IMR-90 (cell line): ENCODE measurements at regions not wholly inside any gene's neighbourhood (a gene's known extent, or its start where the extent isn't known, plus 50 kb on each side); places are given as distances from the start of the nearest gene placed in this dataset.

Experiments used
- ATAC-seq: fragments of 200-7000 bp; cut with Tn5 transposase; 2 replicates; pipeline ENCODE4 v1.9.1; 2020; ENCODE audit warnings: low read depth, mild to moderate bottlenecking, moderate library complexity
- BruUV-seq: library from RNA; stranded (reverse); fragments of 400-500 nt; replicated peaks from 2 replicates; lab custom pipeline; 2021; lab: Mats Ljungman, UMichigan
- CTCF ChIA-PET: fragments of 300-600 bp; formaldehyde crosslinking; extraction: SDS; loops from one replicate; lab custom pipeline; 2021; ENCODE audit warnings: antibody characterized with exemption; lab: Yijun Ruan, JAX
- POLR2A ChIA-PET: fragments of 300-600 bp; sonication (Branson Sonifier 250); formaldehyde crosslinking; loops from one replicate; lab custom pipeline; 2022; ENCODE audit warnings: antibody characterized with exemption; ENCODE audit not compliant: unreplicated experiment; lab: Charles Lee
- DNase-seq: peaks from one replicate; pipeline ENCODE4 v3.0.0; 2013
- H2AFZ ChIP-seq: replicated peaks from 2 replicates; pipeline ENCODE3; 2013; ENCODE audit warnings: low read length, mild to moderate bottlenecking; ENCODE audit not compliant: poor library complexity
- H2AK5ac ChIP-seq: 2 replicates; pipeline ENCODE4 v1.6.1; 2013; ENCODE audit warnings: low read depth, low read length, inconsistent platforms
- H2AK9ac ChIP-seq: replicated peaks from 2 replicates; pipeline ENCODE3; 2013; ENCODE audit warnings: mild to moderate bottlenecking, low read depth, low read length, moderate library complexity; ENCODE audit not compliant: poor library complexity
- H2BK120ac ChIP-seq: 2 replicates; pipeline ENCODE4 v1.6.1; 2013; ENCODE audit warnings: low read depth, low read length, inconsistent platforms
- H2BK15ac ChIP-seq: 3 replicates; pipeline ENCODE4 v1.6.1; 2013; ENCODE audit warnings: low read depth, low read length, inconsistent platforms
- H2BK20ac ChIP-seq: 2 replicates; pipeline ENCODE4 v1.6.1; 2013; ENCODE audit warnings: low read depth, mild to moderate bottlenecking, inconsistent platforms, low read length, moderate library complexity
- H2BK5ac ChIP-seq: 2 replicates; pipeline ENCODE4 v1.6.1; 2013; ENCODE audit warnings: mild to moderate bottlenecking, low read depth, low read length, inconsistent platforms; ENCODE audit not compliant: poor library complexity, severe bottlenecking
- H3K14ac ChIP-seq: replicated peaks from 2 replicates; pipeline ENCODE4 v1.6.1; 2013; ENCODE audit warnings: low read depth, low read length, inconsistent platforms
- H3K18ac ChIP-seq: 2 replicates; pipeline ENCODE4 v1.6.1; 2013; ENCODE audit warnings: low read depth, low read length, control low read depth
- H3K23ac ChIP-seq: 2 replicates; pipeline ENCODE4 v1.6.1; 2013; ENCODE audit warnings: low read depth, low read length, inconsistent platforms
- H3K27ac ChIP-seq: 2 replicates; pipeline ENCODE4 v1.5.1; 2013; ENCODE audit warnings: mild to moderate bottlenecking, control low read depth, low read length; ENCODE audit not compliant: insufficient read depth
- H3K27me3 ChIP-seq: 2 replicates; pipeline ENCODE4 v1.6.1; 2013; ENCODE audit warnings: low read length; ENCODE audit not compliant: control insufficient read depth, insufficient read depth
- H3K36me3 ChIP-seq: 2 replicates; pipeline ENCODE4 v1.6.1; 2013; ENCODE audit warnings: low read length, mixed read lengths; ENCODE audit not compliant: control insufficient read depth, insufficient read depth
- H3K4ac ChIP-seq: 2 replicates; pipeline ENCODE4 v1.6.1; 2013; ENCODE audit warnings: low read depth, low read length, inconsistent platforms
- H3K4me1 ChIP-seq: 2 replicates; pipeline ENCODE4 v1.6.1; 2013; ENCODE audit warnings: low read length, mixed read lengths; ENCODE audit not compliant: control insufficient read depth, insufficient read depth
- H3K4me2 ChIP-seq: 2 replicates; pipeline ENCODE4 v1.6.1; 2013; ENCODE audit warnings: low read depth, mild to moderate bottlenecking, control low read depth, low read length, moderate library complexity
- H3K4me3 ChIP-seq: 2 replicates; pipeline ENCODE4 v1.5.1; 2013; ENCODE audit warnings: low read depth, mild to moderate bottlenecking, control low read depth, low read length, moderate library complexity; ENCODE audit not compliant: insufficient read depth
- H3K56ac ChIP-seq: 2 replicates; pipeline ENCODE4 v1.6.1; 2013; ENCODE audit warnings: low read length, inconsistent platforms; ENCODE audit not compliant: insufficient read depth; ENCODE audit errors: extremely low read depth
- H3K79me1 ChIP-seq, 2 experiments: 2 replicates each; pipeline ENCODE4 v1.6.1; 2013; ENCODE audit warnings: low read length in 2 of 2, inconsistent platforms in 1 of 2, low read depth in 1 of 2
- H3K9ac ChIP-seq: 2 replicates; pipeline ENCODE4 v1.6.1; 2013; ENCODE audit warnings: low read depth, low read length, control low read depth
- H3K9me1 ChIP-seq: 2 replicates; pipeline ENCODE4 v1.6.1; 2013; ENCODE audit warnings: low read length, inconsistent platforms; ENCODE audit not compliant: insufficient read depth
- H3K9me3 ChIP-seq: 2 replicates; pipeline ENCODE4 v1.6.1; 2013; ENCODE audit warnings: low read length; ENCODE audit not compliant: control insufficient read depth, insufficient read depth
- H4K20me1 ChIP-seq: 2 replicates; pipeline ENCODE4 v1.6.1; 2013; ENCODE audit warnings: low read length, inconsistent platforms; ENCODE audit not compliant: insufficient read depth
- H4K5ac ChIP-seq: 2 replicates; pipeline ENCODE4 v1.6.1; 2013; ENCODE audit warnings: mild to moderate bottlenecking, low read depth, low read length, control low read depth
- H4K8ac ChIP-seq, 2 experiments: 2 replicates each; pipeline ENCODE4 v1.6.1; 2013; ENCODE audit warnings: low read depth in 2 of 2, low read length in 2 of 2, control low read depth in 1 of 2, inconsistent platforms in 1 of 2
- H4K91ac ChIP-seq: 2 replicates; pipeline ENCODE4 v1.6.1; 2013; ENCODE audit warnings: low read depth, low read length, inconsistent platforms; ENCODE audit not compliant: insufficient read depth
- MAFK ChIP-seq: IDR thresholded peaks from 2 replicates; pipeline ENCODE4 v1.6.1; 2012; ENCODE audit warnings: low read depth, low read length, improper control_type of control experiment
- MAZ ChIP-seq: IDR thresholded peaks from 2 replicates; pipeline ENCODE4 v1.6.1; 2012; ENCODE audit warnings: low read depth, mild to moderate bottlenecking, low read length, improper control_type of control experiment, moderate library complexity, borderline replicate concordance
- MXI1 ChIP-seq: IDR thresholded peaks from 2 replicates; pipeline ENCODE4 v1.6.1; 2012; ENCODE audit warnings: low read depth, mild to moderate bottlenecking, low read length, moderate library complexity, borderline replicate concordance
- POLR2A ChIP-seq: IDR thresholded peaks from 2 replicates; pipeline ENCODE4 v1.6.1; 2012; ENCODE audit warnings: mild to moderate bottlenecking, low read depth, low read length
- RFX5 ChIP-seq: IDR thresholded peaks from 2 replicates; pipeline ENCODE4 v1.8.0; 2012; ENCODE audit warnings: low read depth, mild to moderate bottlenecking, low read length, moderate library complexity
- WGBS, 2 experiments: methylation state at CpG; one replicate each; pipeline versions ENCODE4 v1.1.5 to v1.1.7; 2013; ENCODE audit warnings: missing lambda C conversion rate in 2 of 2; ENCODE audit not compliant: insufficient read length in 1 of 2; ENCODE audit errors: extremely low coverage in 2 of 2; 5-methylcytosine and 5-hydroxymethylcytosine counted together
- dilution Hi-C: fragments of 300-500 bp; cut with HindIII; formaldehyde crosslinking; loops from one replicate; pipeline ENCODE4 v1.14.3; 2018; ENCODE audit warnings: low sequenced_read_pairs; ENCODE audit not compliant: unreplicated experiment
- in situ Hi-C: fragments of 300-500 bp; cut with MboI; formaldehyde crosslinking; loops from 3 replicates; pipeline ENCODE4 v1.14.3; 2019; ENCODE audit warnings: low sequenced_read_pairs, inconsistent platforms, mixed read lengths
- intact Hi-C: fragments of 100-400 bp; cut with micrococcal nuclease; formaldehyde crosslinking; loops from 2 replicates; pipeline ENCODE4 v1.10.0; 2022
- TF ChIP-seq, protein P1 (sequence below): fragments of 150-350 bp; IDR thresholded peaks from 2 replicates; pipeline ENCODE4 v1.6.1; 2016; ENCODE audit warnings: low read depth, mild to moderate bottlenecking, low read length, moderate library complexity, borderline replicate concordance

DNA sequence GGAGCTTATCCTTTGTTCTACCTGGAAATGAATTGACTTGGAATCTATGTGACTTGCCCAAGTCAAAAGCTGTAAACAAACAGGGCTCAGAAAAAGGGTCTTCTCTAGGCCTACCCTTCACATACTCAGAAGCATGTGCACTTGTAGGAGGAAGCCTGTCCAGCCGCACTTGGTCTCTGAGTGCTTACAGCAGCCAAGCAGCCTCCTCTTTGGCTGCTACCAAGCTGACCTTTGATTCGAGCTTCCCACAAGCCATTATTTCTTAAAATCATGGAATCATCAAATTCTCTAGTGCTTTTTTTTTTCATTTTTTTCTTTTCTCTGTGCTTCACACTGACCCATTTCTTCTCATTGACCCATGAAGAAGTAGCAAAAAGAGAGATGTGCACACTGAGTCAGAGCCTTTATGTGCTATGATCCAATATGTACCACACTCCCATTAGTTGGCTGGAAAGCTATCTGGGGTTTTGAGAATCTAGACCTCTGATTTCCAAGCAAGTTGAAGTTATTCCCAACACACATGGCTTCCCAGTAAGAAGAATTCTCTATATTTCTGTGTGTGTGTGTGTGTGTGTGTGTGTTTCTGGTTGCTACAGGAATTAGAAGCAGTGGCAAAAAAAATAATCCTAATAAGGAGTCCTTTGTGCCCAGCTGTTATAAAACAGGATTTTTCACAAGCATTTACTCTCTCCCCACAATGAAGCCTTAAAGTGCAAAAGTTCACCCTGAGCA is 550.3 kb upstream of the TNP1 start:
- Histone ChIP-seq H3K4me3 (no peak overlapping the region), H3K27me3 (no peaks in the 10 kb centered on the region), H3K23ac (no peak overlapping the region), H4K20me1 (no peaks in the 10 kb centered on the region), H2BK15ac (peak overlapping the region; percentile 20; the same call in 1 of the 3 replicates), H2BK5ac (no peak overlapping the region), H3K36me3 (no peaks in the 10 kb centered on the region), H3K56ac (no peak overlapping the region), H4K5ac (peak overlapping the region; percentile 26; the same call in 1 of the 2 replicates), H3K4me2 (no peak overlapping the region), H3K4ac (no peak overlapping the region), H3K4me1 (peaks cover 8% of the 10 kb centered on the region), H4K91ac (no peak overlapping the region; the same call in 1 of the 2 replicates), H3K18ac (peak overlapping the region; percentile 24), H2AFZ (no peak overlapping the region), H4K8ac (no peak overlapping the region), H3K14ac (no peak overlapping the region), H3K27ac (no peak overlapping the region), H2BK120ac (no peak overlapping the region), H2BK20ac (no peak overlapping the region), H2AK9ac (no peak overlapping the region), H3K9ac (no peak overlapping the region), H3K79me1 (no peaks in the 10 kb centered on the region), H2AK5ac (no peak overlapping the region), H3K9me1 (no peaks in the 10 kb centered on the region), H3K9me3 (no peaks in the 10 kb centered on the region)
- no TSS peak for BruUV-seq
- DNase-seq = no peak
- POLR2A ChIA-PET = no interaction called here
- CTCF ChIA-PET = interaction anchor here (0.6 kb wide), 1 partner anchor 203 kb away, joined by 3 read pairs; no protein-coding TSS in a partner anchor
- in situ Hi-C loops = no loop called here
- dilution Hi-C loops = no loop called here
- TF ChIP-seq, protein P1, sequence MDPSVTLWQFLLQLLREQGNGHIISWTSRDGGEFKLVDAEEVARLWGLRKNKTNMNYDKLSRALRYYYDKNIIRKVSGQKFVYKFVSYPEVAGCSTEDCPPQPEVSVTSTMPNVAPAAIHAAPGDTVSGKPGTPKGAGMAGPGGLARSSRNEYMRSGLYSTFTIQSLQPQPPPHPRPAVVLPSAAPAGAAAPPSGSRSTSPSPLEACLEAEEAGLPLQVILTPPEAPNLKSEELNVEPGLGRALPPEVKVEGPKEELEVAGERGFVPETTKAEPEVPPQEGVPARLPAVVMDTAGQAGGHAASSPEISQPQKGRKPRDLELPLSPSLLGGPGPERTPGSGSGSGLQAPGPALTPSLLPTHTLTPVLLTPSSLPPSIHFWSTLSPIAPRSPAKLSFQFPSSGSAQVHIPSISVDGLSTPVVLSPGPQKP = no peak
- TF ChIP-seq MAFK (no peak), POLR2A (no peak), MXI1 (no peak), RFX5 (no peak), MAZ (no peak)
- 67% methylated on average over 2 of the region's 2 CpGs; no CpG with 5 or more reads in 1 of the 2 experiments for WGBS, 2 experiments
- no peak for ATAC-seq
- intact Hi-C loops = no loop called here
